ENCODE measurements at regions not wholly inside any gene's neighbourhood (a gene's known extent, or its start where the extent isn't known, plus 50 kb on each side); places are given as distances from the start of the nearest gene placed in this dataset.
A peak's percentile ranks its signal among the peaks of the same experiment; 100 is the strongest.
"Not testable (repeated sequence)": the region's sequence is repeated elsewhere in the genome, so short reads cannot be mapped to it uniquely, and the experiment has no call there.

DNA sequence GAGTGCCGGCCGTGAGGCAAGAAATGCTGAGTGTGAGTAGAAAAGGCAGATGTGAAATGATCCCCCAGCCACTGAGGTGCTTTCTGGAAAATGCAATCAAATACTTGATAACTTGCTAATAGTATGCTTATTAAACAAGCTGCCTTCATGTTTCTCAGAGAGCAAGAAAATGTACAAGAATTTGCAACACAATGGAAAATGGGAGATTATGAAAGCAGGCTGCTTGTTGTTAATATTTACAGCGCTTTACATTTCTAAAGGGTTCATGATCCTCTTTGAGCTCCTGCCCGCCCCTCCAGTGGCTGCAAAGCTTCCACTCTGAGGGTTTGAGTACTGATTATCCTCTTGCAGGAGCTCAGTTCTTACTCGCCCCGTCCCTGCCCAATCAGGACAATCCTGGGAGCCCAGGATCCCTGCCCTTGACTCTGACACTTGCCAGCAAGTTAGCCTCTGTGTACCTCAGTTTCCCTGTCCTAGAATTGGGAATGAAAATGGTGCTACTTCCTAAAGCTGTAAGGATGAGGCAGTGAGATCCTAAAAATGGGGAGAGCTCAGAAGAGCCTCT lies 645.1 kb downstream of the TBC1D22A start:
- FAIRE-seq (no peak), DNase-seq (ENCODE audit: low spot score) (no peak)

DNA sequence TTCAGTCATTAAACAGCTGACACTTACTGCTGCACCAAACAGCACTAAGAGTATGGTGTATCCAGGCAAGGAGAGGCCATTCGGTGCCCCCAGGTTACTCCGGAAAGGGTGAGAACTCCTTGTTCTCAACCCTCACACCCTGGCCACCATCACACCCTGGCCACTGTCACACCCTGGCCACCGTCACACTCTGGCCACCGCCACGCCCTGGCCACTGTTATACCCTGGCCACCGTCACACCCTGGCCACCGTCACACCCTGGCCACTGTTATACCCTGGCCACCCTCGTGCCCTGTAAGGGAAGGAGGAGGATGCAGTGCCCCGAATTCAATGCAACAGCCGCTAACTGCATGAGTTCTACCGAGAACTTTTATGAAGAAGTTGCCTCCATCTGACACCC lies 644.4 kb downstream of the TBC1D22A start:
- no peak for DNase-seq (ENCODE audit: low spot score)
- no peak for FAIRE-seq

DNA sequence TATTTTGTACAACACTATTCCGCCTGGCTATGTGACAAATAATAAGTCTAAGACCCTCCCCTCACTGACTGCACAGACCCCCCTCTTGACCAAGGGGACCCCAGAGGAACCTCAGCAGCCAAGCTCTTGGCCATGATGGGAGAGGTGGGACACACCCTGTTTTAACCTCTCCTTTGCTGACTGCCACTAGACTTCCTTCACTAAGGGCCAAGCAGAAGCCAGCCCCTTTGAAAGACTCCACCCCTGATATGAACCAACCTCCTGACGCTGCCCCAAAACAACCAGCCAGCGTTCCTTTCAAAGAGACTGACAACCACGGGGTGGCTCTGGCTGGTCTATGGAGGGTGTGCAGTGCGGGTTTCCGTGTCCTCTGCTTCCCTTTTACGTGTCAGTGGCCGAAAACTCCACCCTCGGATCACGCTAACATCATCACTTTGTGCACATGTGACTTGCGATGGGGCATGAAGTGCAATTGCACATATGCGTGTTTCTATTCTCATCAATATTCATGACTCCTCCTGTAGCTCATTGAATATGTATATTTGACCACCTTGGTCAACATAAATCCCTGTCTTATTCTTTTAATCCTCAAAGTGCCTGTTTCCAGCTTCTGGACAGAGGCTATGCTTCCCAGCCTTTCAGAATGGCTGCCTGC lies 643.9 kb downstream of the TBC1D22A start:
- DNase-seq (ENCODE audit: low spot score) (no peak), FAIRE-seq (no peak)

DNA sequence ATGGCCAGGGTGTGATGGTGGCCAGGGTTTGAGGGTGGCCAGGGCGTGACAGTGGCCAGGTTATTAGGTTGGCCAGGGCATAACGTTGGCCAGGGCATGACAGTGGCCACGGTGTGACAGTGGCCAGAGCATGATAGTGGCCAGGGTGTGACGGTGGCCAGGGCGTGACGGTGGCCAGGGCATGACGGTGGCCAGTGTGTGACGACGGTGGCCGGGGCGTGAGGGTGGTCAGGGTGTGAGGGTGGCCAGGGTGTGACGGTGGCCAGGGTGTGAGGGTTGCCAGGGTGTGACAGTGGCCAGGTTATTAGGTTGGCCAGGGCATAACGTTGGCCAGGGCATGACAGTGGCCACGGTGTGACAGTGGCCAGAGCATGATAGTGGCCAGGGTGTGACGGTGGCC lies 642.8 kb downstream of the TBC1D22A start:
- not testable (repeated sequence) for DNase-seq (ENCODE audit: low spot score)
- FAIRE-seq: peak; percentile 90

DNA sequence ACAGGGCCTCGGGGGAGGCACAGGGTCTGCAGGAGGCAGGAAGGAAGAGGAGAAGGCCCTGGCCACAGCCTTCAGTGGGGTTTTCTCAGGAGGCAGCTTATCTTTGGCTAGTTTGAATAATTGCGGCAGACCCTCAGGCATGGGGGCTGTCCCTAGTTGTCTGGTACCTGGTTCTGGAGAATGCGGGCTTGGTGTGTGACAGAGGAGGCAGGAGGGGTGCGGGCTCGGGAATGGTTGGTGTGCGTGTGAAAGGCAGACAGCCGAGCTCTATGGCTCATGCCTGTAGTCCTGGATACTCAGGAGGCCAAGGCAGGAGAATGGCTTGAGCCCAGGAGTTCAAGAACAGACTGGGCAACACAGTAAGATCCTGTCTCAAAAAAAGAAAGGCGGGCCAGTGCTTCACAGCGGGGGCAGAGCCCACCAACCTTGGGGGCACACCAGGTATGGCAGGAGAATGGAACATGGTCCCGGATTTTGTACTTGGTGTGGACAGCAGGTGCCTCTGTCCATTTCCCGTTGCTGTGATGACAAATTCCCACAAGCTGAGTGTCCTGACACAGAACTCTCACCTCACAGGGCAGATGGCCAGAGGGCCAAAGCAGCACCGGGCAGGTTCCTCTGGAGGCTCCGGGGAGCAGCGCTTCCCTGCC lies 640.6 kb downstream of the TBC1D22A start:
- DNase-seq (ENCODE audit: low spot score) (no peak), FAIRE-seq (no peak)

DNA sequence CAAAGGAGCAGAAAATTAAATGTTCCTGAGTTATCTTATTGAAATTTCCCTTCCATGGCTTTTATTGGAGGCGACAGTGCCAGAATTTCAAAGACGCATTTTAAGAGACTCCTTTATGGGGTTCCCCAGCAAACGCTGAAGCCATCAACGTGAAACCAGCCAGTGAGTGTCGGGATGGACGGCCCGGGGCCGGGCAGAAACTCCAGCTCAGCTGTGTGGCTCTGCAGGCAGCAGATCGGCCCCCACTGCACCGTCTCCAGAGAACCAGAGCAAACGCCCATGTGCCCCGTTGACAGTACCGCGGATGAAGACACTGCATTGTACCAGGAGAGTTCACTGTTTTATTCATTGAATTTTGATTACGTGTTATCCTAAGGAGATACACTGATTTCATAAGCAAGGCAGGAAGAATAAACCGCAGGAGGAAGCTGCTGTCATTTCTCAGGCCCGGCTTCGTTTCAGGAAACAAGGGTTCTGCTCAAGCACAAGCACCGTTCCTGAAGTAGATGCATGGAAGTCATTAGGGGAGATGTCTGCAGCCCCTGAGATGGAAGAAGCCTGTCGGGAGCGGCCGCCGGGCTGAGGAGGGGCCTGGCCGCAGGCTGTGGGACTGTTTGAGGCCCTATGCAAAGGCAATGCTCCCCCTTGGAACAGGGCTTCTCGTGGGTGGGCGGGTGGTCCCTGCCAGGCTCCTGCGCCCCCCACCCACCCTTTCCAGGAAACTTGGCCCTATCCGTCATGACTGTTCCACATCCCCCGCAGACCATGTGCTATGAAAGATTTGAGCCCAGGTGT lies 639.7 kb downstream of the TBC1D22A start:
- no peak for FAIRE-seq
- no peak for DNase-seq (ENCODE audit: low spot score)

DNA sequence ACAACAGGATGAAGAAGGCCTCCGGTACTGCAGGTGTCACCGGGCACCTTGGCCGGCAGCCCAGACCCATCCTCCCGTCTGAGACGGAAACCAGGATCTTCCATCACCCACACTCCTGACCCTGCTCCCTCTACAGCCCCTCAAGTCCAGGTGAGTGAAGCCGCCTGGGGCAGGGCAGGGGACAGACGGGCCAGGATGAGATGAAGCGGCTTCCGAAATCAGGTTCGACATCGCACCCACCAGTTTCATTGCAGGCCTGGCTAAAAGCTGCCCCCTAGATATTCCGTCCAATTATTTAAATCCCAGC lies 639.1 kb downstream of the TBC1D22A start:
- FAIRE-seq: no peak

DNA sequence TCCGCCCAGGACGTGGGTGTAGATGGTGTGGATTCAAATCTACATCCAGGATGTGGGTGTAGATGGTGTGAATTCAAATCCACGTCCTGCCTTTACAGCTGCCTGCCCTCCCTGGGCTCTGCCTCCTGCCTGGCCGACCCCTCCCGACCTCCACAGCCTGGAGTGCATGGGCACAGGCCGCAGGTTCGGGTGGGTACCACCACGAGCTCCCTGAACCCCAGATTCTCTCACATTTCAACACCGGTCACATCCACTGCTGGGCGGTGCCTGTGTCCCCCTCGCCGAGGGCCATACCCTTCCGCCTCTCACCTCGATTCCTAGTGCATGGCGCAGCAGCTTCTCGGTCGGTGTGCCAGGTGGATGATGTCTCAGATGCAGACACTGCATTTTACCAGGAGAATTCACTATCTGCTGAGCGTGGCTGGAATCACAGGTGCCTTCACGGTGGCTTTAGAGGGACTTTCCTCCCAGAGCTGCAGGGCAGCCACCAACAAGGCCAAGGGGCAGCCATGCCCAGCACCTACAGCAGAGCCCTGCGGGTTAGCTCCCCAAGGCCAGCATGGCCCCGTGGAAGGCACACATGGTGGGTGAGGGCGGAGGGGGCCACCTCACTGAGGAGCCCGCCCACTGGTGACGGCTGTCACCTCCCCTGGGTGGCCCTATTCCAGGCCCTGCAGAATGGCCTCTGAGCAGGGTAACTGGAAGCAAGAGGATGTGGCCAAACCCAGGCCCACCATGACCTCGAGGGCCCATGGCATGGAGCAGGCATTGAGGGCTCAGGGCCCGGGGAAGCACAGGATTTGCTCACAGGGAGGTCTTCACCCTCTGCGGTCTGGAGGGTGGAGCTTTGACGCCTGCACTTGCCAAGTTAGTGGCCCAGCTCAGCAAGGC lies 638.5 kb downstream of the TBC1D22A start:
- no peak for FAIRE-seq
- no peak for DNase-seq (ENCODE audit: low spot score)

More for the DNA sequence above, 639.1 kb downstream of the TBC1D22A start:
- DNase-seq (ENCODE audit: low spot score): no peak

DNA sequence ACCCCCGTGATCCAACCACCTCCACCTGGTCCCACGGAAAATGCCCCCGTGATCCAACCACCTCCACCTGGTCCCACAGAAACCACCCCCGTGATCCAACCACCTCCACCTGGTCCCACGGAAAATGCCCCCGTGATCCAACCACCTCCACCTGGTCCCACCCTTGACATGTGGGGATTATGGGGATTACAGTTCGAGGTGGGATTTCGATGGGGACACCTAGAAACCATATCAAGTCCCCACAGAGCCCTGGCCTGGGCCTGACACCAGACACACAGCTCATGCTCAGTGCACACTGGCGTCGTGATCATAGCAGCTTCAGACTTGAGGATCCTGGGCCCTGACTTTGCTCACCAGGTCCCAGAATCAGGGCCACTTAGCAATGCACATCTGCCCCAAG lies 637.7 kb downstream of the TBC1D22A start:
- not testable (repeated sequence) for DNase-seq (ENCODE audit: low spot score); FAIRE-seq

DNA sequence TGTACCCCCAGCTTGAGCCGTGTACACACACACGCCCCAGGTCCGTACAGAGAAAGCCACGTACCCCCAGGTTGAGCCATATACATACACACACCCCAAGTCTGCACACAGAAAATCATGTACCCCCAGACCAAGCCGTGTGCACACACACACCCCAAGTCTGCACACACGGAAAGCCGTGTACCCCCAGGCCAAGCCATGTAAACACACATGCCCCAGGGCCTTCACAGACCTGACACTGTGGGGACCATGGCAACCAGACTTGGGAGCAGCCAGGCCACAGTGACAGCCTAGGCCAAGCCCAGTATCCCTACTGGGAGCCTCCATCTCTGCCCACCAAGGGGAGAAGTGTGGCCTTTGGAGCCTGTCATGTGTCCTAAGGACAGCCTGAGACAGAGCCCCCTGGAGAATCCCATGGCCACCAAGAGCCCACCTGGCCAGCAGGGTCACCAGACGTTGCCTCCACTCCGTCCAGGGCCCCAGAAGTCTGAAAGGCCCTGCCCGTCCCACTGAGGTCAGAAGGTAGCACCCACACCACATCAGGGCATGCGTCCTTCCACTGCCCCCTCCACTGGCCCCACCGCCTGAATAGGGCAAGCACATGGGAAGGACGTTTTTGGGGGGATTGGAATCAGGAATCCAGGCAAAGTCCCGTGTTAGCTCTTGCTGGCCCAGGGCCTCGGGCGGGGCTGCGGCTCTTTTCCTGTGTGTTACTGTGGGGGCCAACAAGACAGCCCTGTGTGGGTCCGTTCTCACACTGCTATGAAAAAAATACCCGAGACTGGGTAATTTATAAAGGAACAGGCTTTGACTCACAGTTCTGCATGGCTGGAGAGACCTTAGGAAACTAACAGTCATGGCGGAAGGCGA lies 636.7 kb downstream of the TBC1D22A start:
- FAIRE-seq: no peak

DNA sequence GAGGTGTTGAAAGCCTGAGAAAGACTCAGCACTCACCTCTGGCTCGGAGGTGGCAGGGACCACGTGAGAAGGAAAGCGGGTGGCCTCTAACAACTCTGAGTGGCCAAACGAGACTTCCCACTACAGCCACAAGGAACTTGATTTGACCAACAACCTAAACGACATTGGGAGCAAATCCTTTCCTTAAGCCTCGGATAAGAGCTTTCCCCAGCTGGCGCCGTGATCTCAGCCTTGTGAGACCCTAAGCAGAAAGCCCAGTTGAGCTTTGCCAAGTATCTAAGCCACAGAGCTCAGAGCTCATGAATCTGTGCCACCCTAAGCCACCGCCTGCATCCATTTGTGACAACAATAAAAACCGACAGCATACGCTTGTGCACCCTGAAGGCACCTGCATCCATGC lies 636.0 kb downstream of the TBC1D22A start:
- FAIRE-seq: no peak
- no peak for DNase-seq (ENCODE audit: low spot score)

More for the DNA sequence above, 636.7 kb downstream of the TBC1D22A start:
- DNase-seq (ENCODE audit: low spot score): no peak

DNA sequence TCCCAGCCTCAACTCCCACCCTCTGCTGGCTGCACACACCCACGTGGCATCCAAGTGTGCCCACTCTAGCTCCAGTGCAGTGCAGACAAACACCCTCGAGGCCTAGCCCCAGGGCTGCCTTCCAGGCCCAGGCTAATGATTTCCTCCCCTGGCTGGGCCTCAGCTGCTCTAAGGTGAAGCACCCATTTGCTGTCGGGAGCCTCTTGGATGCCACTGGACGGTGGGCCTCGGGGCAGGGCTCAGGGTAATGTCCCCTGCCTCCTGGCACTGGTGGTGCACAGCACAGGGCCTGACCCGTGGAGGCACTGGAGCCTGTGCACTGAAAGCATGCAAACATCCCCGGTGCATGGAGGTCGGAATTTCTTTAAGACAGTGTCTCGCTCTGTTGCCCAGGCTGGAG lies 635.2 kb downstream of the TBC1D22A start:
- no peak for DNase-seq (ENCODE audit: low spot score)
- FAIRE-seq: no peak

DNA sequence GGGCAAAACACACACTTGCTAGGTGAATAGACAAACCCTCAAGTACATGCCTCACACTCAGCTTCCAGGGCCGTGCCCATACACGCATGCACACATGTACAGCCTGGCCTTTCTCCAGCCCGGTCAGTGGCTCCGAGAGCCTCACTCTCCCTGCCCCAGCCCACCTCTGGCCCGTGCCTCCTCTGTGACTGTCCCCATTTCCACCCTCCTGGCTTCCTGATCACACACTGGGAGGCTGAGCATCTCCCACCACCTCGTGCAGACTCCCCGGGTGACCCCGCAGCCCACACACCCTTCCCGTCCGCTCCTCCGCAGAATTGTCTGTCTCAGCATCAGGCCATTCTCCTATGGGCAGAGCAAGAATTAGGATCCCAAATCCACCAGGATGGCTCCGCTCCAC lies 634.1 kb downstream of the TBC1D22A start:
- no peak for FAIRE-seq
- no peak for DNase-seq (ENCODE audit: low spot score)

DNA sequence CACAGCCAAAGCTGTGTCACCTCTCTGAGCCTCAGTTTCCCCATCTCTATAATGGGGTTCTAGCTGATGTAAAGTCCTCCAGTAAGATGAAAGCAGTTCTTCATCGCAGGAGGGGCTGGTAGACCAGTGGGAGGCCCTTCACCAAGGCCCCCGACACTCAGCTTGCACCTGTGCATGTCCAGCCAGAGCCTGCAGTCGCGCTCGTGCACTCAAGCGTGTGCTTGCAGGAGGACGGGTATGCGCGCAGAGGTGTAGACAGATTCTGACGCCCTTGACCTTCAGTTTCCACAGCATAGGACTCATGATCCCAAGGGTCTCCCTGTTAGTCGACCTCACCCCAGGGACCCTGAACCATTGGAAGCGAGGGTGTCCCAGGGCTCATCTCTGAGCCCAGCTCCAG lies 633.7 kb downstream of the TBC1D22A start:
- FAIRE-seq (no peak), DNase-seq (ENCODE audit: low spot score) (no peak)

DNA sequence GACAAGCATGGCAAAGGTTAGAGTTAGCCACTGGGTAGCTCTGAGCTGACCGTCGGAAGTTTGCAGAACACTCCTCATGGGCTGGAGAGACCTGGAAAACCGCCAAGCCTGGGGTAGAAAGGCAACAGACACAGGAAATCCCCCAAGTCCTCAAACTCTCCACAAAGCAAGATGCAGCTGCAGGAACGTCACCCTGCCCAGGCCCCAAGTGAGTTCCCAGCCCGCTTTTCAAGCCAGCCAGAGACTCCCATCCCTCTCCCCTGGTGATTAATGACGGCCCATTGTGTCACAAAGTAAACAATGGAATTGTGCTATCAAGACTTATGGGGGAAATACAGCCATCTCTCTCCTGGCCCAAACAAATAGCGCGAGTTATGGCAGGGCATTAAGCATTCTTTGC lies 633.0 kb downstream of the TBC1D22A start:
- FAIRE-seq: no peak
- peak; percentile 37 for DNase-seq (ENCODE audit: low spot score)

DNA sequence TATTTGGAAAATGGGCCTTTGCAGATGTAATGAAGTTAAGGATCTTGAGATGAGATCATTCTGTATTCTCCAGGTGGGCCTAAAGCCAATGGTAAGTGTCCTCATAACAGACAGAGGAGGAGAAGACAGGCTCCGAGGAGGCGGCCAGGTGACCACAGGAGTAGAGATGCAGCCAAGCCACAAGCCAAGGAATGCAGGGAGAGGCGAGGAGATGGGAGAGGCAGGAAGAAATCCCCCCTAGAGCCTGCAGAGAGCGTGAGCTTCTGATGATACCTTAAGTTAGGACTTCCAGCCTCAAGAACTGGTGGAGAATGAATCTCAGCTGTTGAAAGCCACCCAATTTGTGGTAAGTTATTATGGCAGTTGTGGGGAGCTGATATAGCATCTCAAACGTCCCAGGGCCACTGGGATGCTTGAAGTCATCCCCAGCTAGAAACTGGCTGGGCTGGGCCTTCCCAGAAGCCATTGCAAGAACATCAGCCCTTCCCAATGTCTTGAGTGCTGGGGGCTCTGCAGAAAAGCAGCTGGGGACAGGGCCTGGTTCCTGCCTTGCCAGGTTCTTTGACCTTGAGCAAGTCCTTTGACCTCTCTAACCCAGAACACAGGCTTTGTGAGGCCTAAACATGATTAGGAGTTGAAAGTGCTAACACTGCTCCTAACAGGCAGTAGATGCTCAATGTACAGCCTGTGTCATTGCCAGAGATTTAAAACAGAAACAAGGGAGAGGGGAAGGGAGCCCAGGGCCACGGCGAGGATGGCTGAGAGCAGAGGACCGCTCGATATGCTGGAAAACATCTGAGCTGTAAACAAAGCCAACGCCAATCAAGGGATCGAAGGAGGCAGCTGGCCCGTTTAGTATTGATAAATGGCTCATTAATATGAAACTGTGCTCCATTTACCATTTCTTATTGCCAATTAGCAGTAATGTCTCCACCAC lies 632.3 kb downstream of the TBC1D22A start:
- DNase-seq (ENCODE audit: low spot score) (peak; percentile 30), FAIRE-seq (no peak)

DNA sequence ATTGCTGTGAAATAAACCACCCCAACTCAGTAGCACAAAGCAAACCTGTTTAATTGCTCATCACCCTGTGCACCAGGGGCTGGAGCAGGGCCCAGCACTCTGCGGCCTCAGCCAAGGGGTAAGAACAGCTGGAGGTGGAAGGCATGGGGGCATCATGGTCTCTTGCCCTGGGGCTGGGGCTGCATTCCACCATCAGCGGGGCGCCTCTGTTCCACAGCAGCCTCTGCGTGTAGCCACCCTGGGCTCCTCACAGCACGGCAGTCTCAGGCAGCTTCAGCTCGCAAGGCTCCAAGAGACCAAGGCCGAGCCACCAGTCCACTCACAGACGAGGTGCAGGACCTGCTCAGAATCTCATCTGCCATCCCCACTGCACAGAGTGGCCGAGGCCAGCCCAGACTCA lies 630.7 kb downstream of the TBC1D22A start:
- no peak for FAIRE-seq
- DNase-seq (ENCODE audit: low spot score): no peak

DNA sequence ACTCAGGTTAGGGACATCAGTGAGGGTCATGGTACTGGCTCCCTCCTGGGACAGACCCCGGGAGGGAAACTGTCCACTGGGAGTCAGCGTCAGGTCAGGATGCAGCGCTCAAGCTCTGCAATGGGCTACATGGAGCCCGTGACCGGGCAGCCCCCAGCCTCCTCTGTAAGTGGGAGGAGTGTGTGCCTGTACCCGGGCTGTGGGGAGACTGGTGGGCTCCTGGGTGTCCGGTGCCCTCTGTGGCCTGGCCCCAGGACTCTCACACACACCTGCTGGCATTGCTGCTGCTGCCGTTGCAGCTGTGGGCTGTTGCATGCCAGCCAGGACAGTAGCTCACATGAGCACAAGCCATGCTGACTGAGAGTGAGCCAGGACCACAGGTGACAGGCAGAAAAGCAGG lies 630.3 kb downstream of the TBC1D22A start:
- FAIRE-seq (no peak), DNase-seq (ENCODE audit: low spot score) (no peak)

DNA sequence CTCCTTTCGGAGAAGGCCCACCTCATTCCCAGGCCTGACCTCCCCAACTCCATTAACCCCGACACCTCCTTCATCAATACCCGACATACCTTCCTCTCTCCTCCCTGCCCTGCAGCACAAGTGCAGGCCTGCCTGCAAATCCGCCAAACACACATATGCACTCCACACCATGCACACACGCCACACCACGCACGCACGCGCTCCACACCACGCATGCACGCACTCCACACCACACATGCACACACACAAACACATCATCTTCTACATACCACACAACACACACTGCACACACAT lies 629.6 kb downstream of the TBC1D22A start:
- FAIRE-seq (peak; percentile 96), DNase-seq (ENCODE audit: low spot score) (no peak)
